ENCODE measurements at regions not wholly inside any gene's neighbourhood (a gene's known extent, or its start where the extent isn't known, plus 50 kb on each side); places are given as distances from the start of the nearest gene placed in this dataset.
A peak's percentile ranks its signal among the peaks of the same experiment; 100 is the strongest.

GRCh38 chr13:56932104-56932503 lies 208.6 kb upstream of the PRR20A start:
- BruUV-seq (replicated peaks), result no TSS peak
- no peak overlapping the region for H3K4me3 Mint-ChIP-seq (ENCODE audit: unreplicated experiment)
- no peak for DNase-seq (ENCODE audit: unreplicated experiment)
- no peaks in the 10 kb centered on the region for H3K4me1 Mint-ChIP-seq (ENCODE audit: insufficient read depth, unreplicated experiment)
- ChIA-PET CTCF (no interaction called here), POLR2A (no interaction called here)
- no peaks in the 10 kb centered on the region for H3K27me3 Mint-ChIP-seq (ENCODE audit: insufficient read depth, unreplicated experiment)
- TF ChIP-seq CTCF (IDR thresholded peaks at IDR 0.05; ENCODE audit: unreplicated experiment), result no peak
- H3K9me3 Mint-ChIP-seq (ENCODE audit: unreplicated experiment), result no peaks in the 10 kb centered on the region
- H3K27ac Mint-ChIP-seq (ENCODE audit: low read depth, unreplicated experiment), result no peak overlapping the region
- H3K36me3 Mint-ChIP-seq (ENCODE audit: insufficient read depth, unreplicated experiment), result no peaks in the 10 kb centered on the region
- intact Hi-C loops (cut with micrococcal nuclease), result no loop called here

GRCh38 chr13:56953965-56954364 lies 186.8 kb upstream of the PRR20A start:
- TF ChIP-seq CTCF (IDR thresholded peaks at IDR 0.05; ENCODE audit: unreplicated experiment), result no peak
- Mint-ChIP-seq H3K4me1 (ENCODE audit: insufficient read depth, unreplicated experiment) (no peaks in the 10 kb centered on the region), H3K27ac (ENCODE audit: low read depth, unreplicated experiment) (no peak overlapping the region), H3K9me3 (ENCODE audit: unreplicated experiment) (no peaks in the 10 kb centered on the region), H3K27me3 (ENCODE audit: insufficient read depth, unreplicated experiment) (no peaks in the 10 kb centered on the region), H3K36me3 (ENCODE audit: insufficient read depth, unreplicated experiment) (no peaks in the 10 kb centered on the region), H3K4me3 (ENCODE audit: unreplicated experiment) (no peak overlapping the region)
- intact Hi-C loops (cut with micrococcal nuclease), result no loop called here
- ChIA-PET CTCF (interaction anchor here (0.8 kb wide), 1 partner anchor 922 kb away, joined by 3 read pairs; no protein-coding TSS in a partner anchor), POLR2A (no interaction called here)
- peak; percentile 21 for DNase-seq (ENCODE audit: unreplicated experiment)
- no TSS peak for BruUV-seq (replicated peaks)

GRCh38 chr13:56975647-56976046 lies 165.1 kb upstream of the PRR20A start:
- H3K4me3 Mint-ChIP-seq (ENCODE audit: unreplicated experiment), result no peak overlapping the region
- no TSS peak for BruUV-seq (replicated peaks)
- no peak overlapping the region for H3K27ac Mint-ChIP-seq (ENCODE audit: low read depth, unreplicated experiment)
- ChIA-PET POLR2A (no interaction called here), CTCF (no interaction called here)
- H3K9me3 Mint-ChIP-seq (ENCODE audit: unreplicated experiment), result no peaks in the 10 kb centered on the region
- no peak for TF ChIP-seq CTCF (IDR thresholded peaks at IDR 0.05; ENCODE audit: unreplicated experiment)
- no peaks in the 10 kb centered on the region for H3K36me3 Mint-ChIP-seq (ENCODE audit: insufficient read depth, unreplicated experiment)
- intact Hi-C loops (cut with micrococcal nuclease), result no loop called here
- DNase-seq (ENCODE audit: unreplicated experiment), result no peak
- no peaks in the 10 kb centered on the region for H3K27me3 Mint-ChIP-seq (ENCODE audit: insufficient read depth, unreplicated experiment)
- H3K4me1 Mint-ChIP-seq (ENCODE audit: insufficient read depth, unreplicated experiment), result no peaks in the 10 kb centered on the region

GRCh38 chr13:56980856-56981255 lies 159.9 kb upstream of the PRR20A start:
- no TSS peak for BruUV-seq (replicated peaks)
- TF ChIP-seq CTCF (IDR thresholded peaks at IDR 0.05; ENCODE audit: unreplicated experiment), result no peak
- CTCF ChIA-PET, result no interaction called here
- Mint-ChIP-seq H3K4me1 (ENCODE audit: insufficient read depth, unreplicated experiment) (no peaks in the 10 kb centered on the region), H3K36me3 (ENCODE audit: insufficient read depth, unreplicated experiment) (no peaks in the 10 kb centered on the region), H3K4me3 (ENCODE audit: unreplicated experiment) (no peak overlapping the region), H3K9me3 (ENCODE audit: unreplicated experiment) (no peaks in the 10 kb centered on the region), H3K27me3 (ENCODE audit: insufficient read depth, unreplicated experiment) (no peaks in the 10 kb centered on the region), H3K27ac (ENCODE audit: low read depth, unreplicated experiment) (no peak overlapping the region)
- POLR2A ChIA-PET, result no interaction called here
- intact Hi-C loops (cut with micrococcal nuclease), result no loop called here
- no peak for DNase-seq (ENCODE audit: unreplicated experiment)

Data from MCF 10A (cell line).